Endodermal cell (in vitro differentiated cells): ENCODE measurements at regions not wholly inside any gene's neighbourhood (a gene's known extent, or its start where the extent isn't known, plus 50 kb on each side); places are given as distances from the start of the nearest gene placed in this dataset.

Experiments used
- DNase-seq: peaks from one replicate; pipeline ENCODE4 v3.0.0-alpha.2; 2017
- H3K27ac ChIP-seq: 2 replicates; pipeline ENCODE4 v1.5.1; 2013; ENCODE audit warnings: mild to moderate bottlenecking, low read depth, low read length, moderate library complexity
- H3K27me3 ChIP-seq: 2 replicates; pipeline ENCODE4 v1.6.1; 2013; ENCODE audit warnings: mild to moderate bottlenecking, low read length, moderate library complexity; ENCODE audit not compliant: insufficient read depth, control insufficient read depth, poor library complexity, severe bottlenecking
- H3K36me3 ChIP-seq: 2 replicates; pipeline ENCODE4 v1.7.0; 2013; ENCODE audit warnings: mild to moderate bottlenecking, low read length, moderate library complexity; ENCODE audit not compliant: control insufficient read depth, insufficient read depth
- H3K4me1 ChIP-seq: one replicate; pipeline ENCODE4 v1.7.0; 2013; ENCODE audit warnings: low read length; ENCODE audit not compliant: control insufficient read depth, insufficient read depth
- H3K4me3 ChIP-seq: 2 replicates; pipeline ENCODE4 v1.5.1; 2013; ENCODE audit warnings: mild to moderate bottlenecking, low read length, moderate library complexity
- H3K9ac ChIP-seq: 2 replicates; pipeline ENCODE4 v1.6.1; 2013; ENCODE audit warnings: mild to moderate bottlenecking, low read length, moderate library complexity; ENCODE audit not compliant: poor library complexity, severe bottlenecking; ENCODE audit errors: extremely low read depth
- H3K9me3 ChIP-seq: 2 replicates; pipeline ENCODE4 v1.6.1; 2013; ENCODE audit warnings: mild to moderate bottlenecking, low read length, moderate library complexity; ENCODE audit not compliant: control insufficient read depth
- H3K27ac Mint-ChIP-seq: 2 replicates; pipeline ENCODE4 v1.8.0; 2020; ENCODE audit warnings: mixed read lengths
- H3K27me3 Mint-ChIP-seq: 2 replicates; pipeline ENCODE4 v1.8.0; 2021; ENCODE audit warnings: mild to moderate bottlenecking, mixed read lengths; ENCODE audit not compliant: insufficient read depth
- H3K36me3 Mint-ChIP-seq: 2 replicates; pipeline ENCODE4 v1.8.0; 2020; ENCODE audit warnings: low read depth, mixed read lengths
- H3K4me1 Mint-ChIP-seq: 2 replicates; pipeline ENCODE4 v1.8.0; 2020; ENCODE audit warnings: mixed read lengths
- H3K4me3 Mint-ChIP-seq: 2 replicates; pipeline ENCODE4 v1.8.0; 2020; ENCODE audit warnings: mild to moderate bottlenecking, moderate library complexity, mixed read lengths
- H3K9me3 Mint-ChIP-seq: 2 replicates; pipeline ENCODE4 v1.8.0; 2020; ENCODE audit warnings: mild to moderate bottlenecking, mixed read lengths
- CTCF ChIP-seq: fragments of 200-600 bp; sonication (generic); conservative IDR thresholded peaks from 2 replicates; pipeline ENCODE4 v1.5.0; 2021; ENCODE audit warnings: antibody characterized with exemption, mild to moderate bottlenecking
- WGBS, 2 experiments: methylation state at CpG; one replicate each; pipeline versions ENCODE4 v1.1.5 to v1.1.7; 2013; ENCODE audit warnings: missing lambda C conversion rate in 2 of 2, mixed read lengths in 1 of 2; ENCODE audit not compliant: insufficient coverage in 1 of 2, insufficient read length in 1 of 2; 5-methylcytosine and 5-hydroxymethylcytosine counted together

DNA sequence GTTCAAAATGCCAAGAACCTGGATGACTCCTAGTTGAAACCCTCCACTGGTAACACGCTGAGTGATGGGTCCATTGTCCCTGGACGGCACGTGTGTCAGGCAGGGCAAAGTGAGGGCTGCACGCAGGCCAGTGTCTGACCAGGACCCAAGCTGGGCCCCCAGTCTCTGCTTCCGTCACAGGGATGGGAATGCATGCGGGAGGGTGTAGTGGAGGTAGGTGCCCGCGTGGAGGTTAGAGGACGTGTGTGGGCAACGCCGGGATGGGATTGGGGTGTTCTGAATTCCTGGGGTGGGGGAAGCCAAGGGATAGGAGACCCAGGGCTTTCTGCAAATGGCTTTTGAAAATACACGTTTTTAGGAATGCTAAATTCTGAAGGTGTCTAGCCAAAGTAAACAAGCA, 943.3 kb downstream of the BRD1 start:
- Mint-ChIP-seq H3K27ac (no peak overlapping the region), H3K36me3 (no peaks in the 10 kb centered on the region), H3K9me3 (no peaks in the 10 kb centered on the region), H3K4me3 (no peak overlapping the region), H3K27me3 (no peaks in the 10 kb centered on the region), H3K4me1 (peaks cover 12% of the 10 kb centered on the region)
- 83 to 88% methylated on average over 12 of the region's 12 CpGs for WGBS, 2 experiments
- Histone ChIP-seq H3K9ac (no peak overlapping the region), H3K36me3 (no peaks in the 10 kb centered on the region), H3K4me3 (no peak overlapping the region), H3K27ac (no peak overlapping the region), H3K4me1 (no peaks in the 10 kb centered on the region), H3K9me3 (no peaks in the 10 kb centered on the region), H3K27me3 (no peaks in the 10 kb centered on the region)
- TF ChIP-seq CTCF: no peak
- DNase-seq: peak; percentile 29

- Mint-ChIP-seq H3K27me3 (no peaks in the 10 kb centered on the region), H3K4me1 (peaks cover 3% of the 10 kb centered on the region), H3K36me3 (no peaks in the 10 kb centered on the region), H3K27ac (no peak overlapping the region), H3K9me3 (no peaks in the 10 kb centered on the region), H3K4me3 (no peak overlapping the region)
- Histone ChIP-seq H3K4me1 (no peaks in the 10 kb centered on the region), H3K27ac (no peak overlapping the region), H3K36me3 (no peaks in the 10 kb centered on the region), H3K9ac (no peak overlapping the region), H3K9me3 (no peaks in the 10 kb centered on the region), H3K4me3 (no peak overlapping the region), H3K27me3 (no peaks in the 10 kb centered on the region)
- DNase-seq: peak; percentile 34
- 87 to 89% methylated on average over 16 to 20 of the region's 20 CpGs for WGBS, 2 experiments
- no peak for TF ChIP-seq CTCF
These were observed 944.3 kb downstream of the BRD1 start for GRCh38 chr22:48883211-48883960.

DNA sequence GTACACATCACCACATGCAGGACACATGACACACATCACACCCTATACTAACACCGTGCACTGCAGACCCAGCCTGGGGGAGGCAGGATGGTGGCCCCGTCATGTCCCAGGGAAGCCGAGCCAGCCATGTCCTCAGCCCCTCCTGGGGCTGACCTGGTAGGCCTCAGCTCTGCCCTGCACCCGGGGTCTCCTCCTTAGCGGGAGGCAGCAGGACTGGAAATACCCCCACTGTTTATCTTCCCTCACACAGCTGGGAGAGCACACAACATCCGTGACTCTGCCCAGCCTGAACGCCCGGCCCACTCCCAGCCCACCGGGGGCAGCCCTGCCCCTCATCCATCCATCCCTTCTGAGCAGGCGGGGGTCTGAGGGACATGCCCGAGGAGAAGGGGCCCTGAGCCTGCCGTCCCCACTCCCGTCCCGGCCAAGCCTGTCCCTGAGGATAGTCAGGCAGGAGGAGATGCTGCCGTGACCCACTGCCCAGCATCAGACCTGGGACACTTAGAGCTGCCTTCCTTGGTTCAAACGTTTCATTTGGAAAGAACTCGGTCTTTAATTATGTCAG, 945.0 kb downstream of the BRD1 start:
- H3K27ac ChIP-seq: no peak overlapping the region
- no peaks in the 10 kb centered on the region for H3K36me3 Mint-ChIP-seq
- H3K4me3 Mint-ChIP-seq: no peak overlapping the region
- H3K27me3 Mint-ChIP-seq: no peaks in the 10 kb centered on the region
- peaks cover 3% of the 10 kb centered on the region for H3K4me1 Mint-ChIP-seq
- peak; percentile 27 for DNase-seq
- H3K9me3 Mint-ChIP-seq: no peaks in the 10 kb centered on the region
- H3K9ac ChIP-seq: no peak overlapping the region
- no peaks in the 10 kb centered on the region for H3K9me3 ChIP-seq
- WGBS, 2 experiments: 86 to 88% methylated on average over 12 to 17 of the region's 17 CpGs
- no peaks in the 10 kb centered on the region for H3K4me1 ChIP-seq
- H3K4me3 ChIP-seq: no peak overlapping the region
- no peak for TF ChIP-seq CTCF
- H3K36me3 ChIP-seq: no peaks in the 10 kb centered on the region
- no peak overlapping the region for H3K27ac Mint-ChIP-seq
- H3K27me3 ChIP-seq: no peaks in the 10 kb centered on the region
